SJSA1 (cell line): ENCODE measurements at regions not wholly inside any gene's neighbourhood (a gene's known extent, or its start where the extent isn't known, plus 50 kb on each side); places are given as distances from the start of the nearest gene placed in this dataset.
A peak's percentile ranks its signal among the peaks of the same experiment; 100 is the strongest.

Source experiments
- DNase-seq, 2 experiments: peaks; one replicate each; pipeline ENCODE4 v3.0.0-alpha.2; 2015 to 2020; ENCODE audit warnings: low spot score in 2 of 2, low read depth in 1 of 2
- H3K27ac ChIP-seq: fragments of 250-450 bp; sonication (Bioruptor Pico); 2 replicates; pipeline ENCODE4 v1.5.1; 2020; ENCODE audit warnings: mild to moderate bottlenecking, moderate library complexity
- H3K27me3 ChIP-seq: fragments of 250-450 bp; sonication (Bioruptor Pico); replicated peaks from 2 replicates; pipeline ENCODE4 v1.5.1; 2020; ENCODE audit warnings: mild to moderate bottlenecking, moderate library complexity
- H3K36me3 ChIP-seq: fragments of 250-450 bp; sonication (Bioruptor Pico); 2 replicates; pipeline ENCODE4 v1.5.1; 2020; ENCODE audit warnings: mild to moderate bottlenecking
- H3K4me1 ChIP-seq: fragments of 250-450 bp; sonication (Bioruptor Pico); replicated peaks from 2 replicates; pipeline ENCODE4 v1.6.1; 2021; ENCODE audit warnings: mild to moderate bottlenecking
- H3K4me3 ChIP-seq: fragments of 250-450 bp; sonication (Bioruptor Pico); 2 replicates; pipeline ENCODE4 v1.5.1; 2020; ENCODE audit warnings: mild to moderate bottlenecking
- H3K9me3 ChIP-seq: fragments of 250-450 bp; sonication (Bioruptor Pico); replicated peaks from 2 replicates; pipeline ENCODE4 v1.5.1; 2020; ENCODE audit warnings: mild to moderate bottlenecking

- Histone ChIP-seq H3K27ac (no peak overlapping the region), H3K9me3 (no peaks in the 10 kb centered on the region), H3K27me3 (no peaks in the 10 kb centered on the region), H3K36me3 (no peaks in the 10 kb centered on the region), H3K4me1 (no peaks in the 10 kb centered on the region), H3K4me3 (no peak overlapping the region)
- DNase-seq: no peak
Observed at GRCh38 chr6:143585241-143585640, 73.7 kb upstream of the FUCA2 start.

GRCh38 chr6:143583542-143584327, 72.2 kb upstream of the FUCA2 start:
- no peak for DNase-seq
- H3K9me3 ChIP-seq: no peaks in the 10 kb centered on the region
- H3K4me1 ChIP-seq: no peaks in the 10 kb centered on the region
- H3K36me3 ChIP-seq: no peaks in the 10 kb centered on the region
- H3K27ac ChIP-seq: no peak overlapping the region
- H3K4me3 ChIP-seq: no peak overlapping the region
- H3K27me3 ChIP-seq: no peaks in the 10 kb centered on the region

GRCh38 chr6:143581835-143582480, 70.4 kb upstream of the FUCA2 start:
- Histone ChIP-seq H3K9me3 (no peaks in the 10 kb centered on the region), H3K4me3 (no peak overlapping the region), H3K4me1 (no peaks in the 10 kb centered on the region), H3K36me3 (no peaks in the 10 kb centered on the region), H3K27me3 (no peaks in the 10 kb centered on the region), H3K27ac (no peak overlapping the region)
- DNase-seq: no peak

GRCh38 chr6:143579703-143580102, 68.2 kb upstream of the FUCA2 start:
- no peak overlapping the region for H3K27ac ChIP-seq
- no peak overlapping the region for H3K4me3 ChIP-seq
- H3K36me3 ChIP-seq: no peaks in the 10 kb centered on the region
- no peaks in the 10 kb centered on the region for H3K27me3 ChIP-seq
- no peak for DNase-seq
- H3K4me1 ChIP-seq: peaks cover 8% of the 10 kb centered on the region
- no peaks in the 10 kb centered on the region for H3K9me3 ChIP-seq

- no peaks in the 10 kb centered on the region for H3K27me3 ChIP-seq
- H3K27ac ChIP-seq: no peak overlapping the region
- H3K4me1 ChIP-seq: peaks cover 8% of the 10 kb centered on the region
- DNase-seq: no peak
- H3K9me3 ChIP-seq: no peaks in the 10 kb centered on the region
- H3K4me3 ChIP-seq: no peak overlapping the region
- H3K36me3 ChIP-seq: no peaks in the 10 kb centered on the region
Observed at GRCh38 chr6:143578054-143578453, 66.5 kb upstream of the FUCA2 start.

GRCh38 chr6:143575901-143576426, 64.4 kb upstream of the FUCA2 start:
- DNase-seq: peak in 1 of 2 experiments; percentile 52
- Histone ChIP-seq H3K4me1 (peaks cover 8% of the 10 kb centered on the region), H3K4me3 (no peak overlapping the region), H3K9me3 (no peaks in the 10 kb centered on the region), H3K27me3 (no peaks in the 10 kb centered on the region), H3K27ac (no peak overlapping the region), H3K36me3 (no peaks in the 10 kb centered on the region)

- H3K4me3 ChIP-seq: no peak overlapping the region
- H3K4me1 ChIP-seq: peaks cover 8% of the 10 kb centered on the region
- H3K9me3 ChIP-seq: no peaks in the 10 kb centered on the region
- H3K27me3 ChIP-seq: no peaks in the 10 kb centered on the region
- DNase-seq: peak; percentile 62 to 66
- no peak overlapping the region for H3K27ac ChIP-seq
- no peaks in the 10 kb centered on the region for H3K36me3 ChIP-seq
Observed at GRCh38 chr6:143575440-143575839, 63.9 kb upstream of the FUCA2 start.

GRCh38 chr6:143570147-143570853, 58.8 kb upstream of the FUCA2 start:
- Histone ChIP-seq H3K9me3 (no peaks in the 10 kb centered on the region), H3K27ac (no peak overlapping the region), H3K4me3 (no peak overlapping the region), H3K4me1 (no peaks in the 10 kb centered on the region), H3K27me3 (no peaks in the 10 kb centered on the region), H3K36me3 (no peaks in the 10 kb centered on the region)
- DNase-seq: no peak

- no peak for DNase-seq
- no peak overlapping the region for H3K27ac ChIP-seq
- H3K36me3 ChIP-seq: no peaks in the 10 kb centered on the region
- H3K9me3 ChIP-seq: no peaks in the 10 kb centered on the region
- H3K27me3 ChIP-seq: no peaks in the 10 kb centered on the region
- no peak overlapping the region for H3K4me3 ChIP-seq
- no peaks in the 10 kb centered on the region for H3K4me1 ChIP-seq
Observed at GRCh38 chr6:143569040-143569439, 57.5 kb upstream of the FUCA2 start.

GRCh38 chr6:143564484-143565017, 53.0 kb upstream of the FUCA2 start:
- H3K4me1 ChIP-seq: no peaks in the 10 kb centered on the region
- H3K27ac ChIP-seq: no peak overlapping the region
- DNase-seq: no peak
- H3K27me3 ChIP-seq: no peaks in the 10 kb centered on the region
- H3K4me3 ChIP-seq: no peak overlapping the region
- H3K36me3 ChIP-seq: no peaks in the 10 kb centered on the region
- H3K9me3 ChIP-seq: no peaks in the 10 kb centered on the region

GRCh38 chr6:143562143-143562542, 50.6 kb upstream of the FUCA2 start:
- no peaks in the 10 kb centered on the region for H3K9me3 ChIP-seq
- no peak overlapping the region for H3K27ac ChIP-seq
- H3K27me3 ChIP-seq: no peaks in the 10 kb centered on the region
- no peaks in the 10 kb centered on the region for H3K36me3 ChIP-seq
- no peak overlapping the region for H3K4me3 ChIP-seq
- no peak for DNase-seq
- H3K4me1 ChIP-seq: no peaks in the 10 kb centered on the region
